ENCODE measurements at regions not wholly inside any gene's neighbourhood (a gene's known extent, or its start where the extent isn't known, plus 50 kb on each side); places are given as distances from the start of the nearest gene placed in this dataset.

- TF ChIP-seq CTCF (IDR thresholded peaks at IDR 0.05) (no peak), EP300 (IDR thresholded peaks at IDR 0.05) (no peak), POLR2A (IDR thresholded peaks at IDR 0.05) (no peak)
These were observed 81.1 kb upstream of the PIM1 start for GRCh38 chr6:37088897-37089296.
